HL-60 (cell line): ENCODE measurements at regions not wholly inside any gene's neighbourhood (a gene's known extent, or its start where the extent isn't known, plus 50 kb on each side); places are given as distances from the start of the nearest gene placed in this dataset.

Source experiments
- GABPA ChIP-seq: IDR thresholded peaks from 2 replicates; pipeline ENCODE4 v1.6.1; 2012; ENCODE audit warnings: low read depth
- POLR2AphosphoS5 ChIP-seq: IDR thresholded peaks from 2 replicates; pipeline ENCODE4 v1.6.1; 2012; ENCODE audit warnings: low read depth
- REST ChIP-seq: IDR thresholded peaks from 2 replicates; pipeline ENCODE4 v1.6.1; 2012; ENCODE audit warnings: low read depth; ENCODE audit not compliant: insufficient replicate concordance
- TF ChIP-seq, protein P1 (sequence below): IDR thresholded peaks from one replicate; pipeline ENCODE4 v1.5.1; 2011; ENCODE audit warnings: low read length, control low read depth, inconsistent platforms; ENCODE audit not compliant: insufficient read depth

DNA sequence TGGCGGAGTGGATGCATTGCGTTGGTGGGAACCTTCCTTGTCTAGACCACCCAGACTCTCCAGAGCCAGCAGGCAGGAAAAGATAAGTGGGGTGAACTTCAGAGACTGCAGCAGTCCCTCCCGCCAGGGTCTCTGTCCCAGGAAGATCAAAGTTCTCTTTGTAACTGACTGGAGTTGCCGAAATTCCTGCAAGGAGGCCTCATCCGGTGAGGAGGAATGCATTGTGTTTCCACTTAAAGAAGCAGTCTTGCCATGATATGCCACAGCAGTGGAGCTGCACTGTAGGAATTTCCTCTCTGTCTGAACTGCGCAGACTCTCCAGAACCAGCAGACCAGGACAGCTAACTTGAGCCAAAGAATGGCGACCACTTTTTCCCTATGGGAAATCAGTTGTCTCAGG lies 1190.4 kb downstream of the TECRL start:
- TF ChIP-seq REST (no peak), POLR2AphosphoS5 (no peak), GABPA (no peak)
- TF ChIP-seq, protein P1, sequence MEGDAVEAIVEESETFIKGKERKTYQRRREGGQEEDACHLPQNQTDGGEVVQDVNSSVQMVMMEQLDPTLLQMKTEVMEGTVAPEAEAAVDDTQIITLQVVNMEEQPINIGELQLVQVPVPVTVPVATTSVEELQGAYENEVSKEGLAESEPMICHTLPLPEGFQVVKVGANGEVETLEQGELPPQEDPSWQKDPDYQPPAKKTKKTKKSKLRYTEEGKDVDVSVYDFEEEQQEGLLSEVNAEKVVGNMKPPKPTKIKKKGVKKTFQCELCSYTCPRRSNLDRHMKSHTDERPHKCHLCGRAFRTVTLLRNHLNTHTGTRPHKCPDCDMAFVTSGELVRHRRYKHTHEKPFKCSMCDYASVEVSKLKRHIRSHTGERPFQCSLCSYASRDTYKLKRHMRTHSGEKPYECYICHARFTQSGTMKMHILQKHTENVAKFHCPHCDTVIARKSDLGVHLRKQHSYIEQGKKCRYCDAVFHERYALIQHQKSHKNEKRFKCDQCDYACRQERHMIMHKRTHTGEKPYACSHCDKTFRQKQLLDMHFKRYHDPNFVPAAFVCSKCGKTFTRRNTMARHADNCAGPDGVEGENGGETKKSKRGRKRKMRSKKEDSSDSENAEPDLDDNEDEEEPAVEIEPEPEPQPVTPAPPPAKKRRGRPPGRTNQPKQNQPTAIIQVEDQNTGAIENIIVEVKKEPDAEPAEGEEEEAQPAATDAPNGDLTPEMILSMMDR = no peak
